H9 (cell line): ENCODE measurements at regions not wholly inside any gene's neighbourhood (a gene's known extent, or its start where the extent isn't known, plus 50 kb on each side); places are given as distances from the start of the nearest gene placed in this dataset.

ENCODE experiments used
- DNase-seq: peaks from one replicate; pipeline ENCODE4 v3.0.0-alpha.2; 2017
- H2AFZ ChIP-seq: one replicate; pipeline ENCODE4 v1.6.1; 2013; ENCODE audit warnings: mild to moderate bottlenecking, low read length, control low read depth, moderate library complexity
- H2AK5ac ChIP-seq: 2 replicates; pipeline ENCODE4 v1.6.1; 2013; ENCODE audit warnings: low read length, control low read depth, mixed read lengths; ENCODE audit not compliant: insufficient read length
- H2BK120ac ChIP-seq: one replicate; pipeline ENCODE4 v1.6.1; 2013; ENCODE audit warnings: low read depth, mild to moderate bottlenecking, low read length, control low read depth, inconsistent platforms; ENCODE audit not compliant: poor library complexity, severe bottlenecking
- H2BK12ac ChIP-seq: 2 replicates; pipeline ENCODE4 v1.6.1; 2013; ENCODE audit warnings: low read length, control low read depth, mixed read lengths, low read depth; ENCODE audit not compliant: insufficient read length
- H2BK15ac ChIP-seq: 2 replicates; pipeline ENCODE4 v1.6.1; 2013; ENCODE audit warnings: low read depth, low read length, control low read depth
- H2BK20ac ChIP-seq: one replicate; pipeline ENCODE4 v1.6.1; 2013; ENCODE audit warnings: low read depth, mild to moderate bottlenecking, low read length, control low read depth, inconsistent platforms; ENCODE audit not compliant: poor library complexity, severe bottlenecking
- H2BK5ac ChIP-seq: 2 replicates; pipeline ENCODE4 v1.6.1; 2013; ENCODE audit warnings: low read length, control low read depth, mixed read lengths; ENCODE audit not compliant: insufficient read length
- H3K14ac ChIP-seq: 2 replicates; pipeline ENCODE4 v1.6.1; 2013; ENCODE audit warnings: low read length, control low read depth; ENCODE audit not compliant: insufficient read depth
- H3K18ac ChIP-seq: 2 replicates; pipeline ENCODE4 v1.6.1; 2013; ENCODE audit warnings: low read depth, mild to moderate bottlenecking, mixed read lengths, low read length, control low read depth; ENCODE audit not compliant: insufficient read length
- H3K23ac ChIP-seq: 2 replicates; pipeline ENCODE4 v1.6.1; 2013; ENCODE audit warnings: low read length, control low read depth, mixed read lengths, low read depth; ENCODE audit not compliant: insufficient read length
- H3K23me2 ChIP-seq: 2 replicates; pipeline ENCODE4 v1.6.1; 2013; ENCODE audit warnings: low read depth, mild to moderate bottlenecking, mixed read lengths, low read length, control low read depth; ENCODE audit not compliant: insufficient read length, poor library complexity, severe bottlenecking
- H3K27ac ChIP-seq: 2 replicates; pipeline ENCODE4 v1.5.1; 2013; ENCODE audit warnings: low read length, control low read depth, mixed read lengths, low read depth; ENCODE audit not compliant: insufficient read length
- H3K27me3 ChIP-seq: 2 replicates; pipeline ENCODE4 v1.6.1; 2013; ENCODE audit warnings: low read length, control low read depth, inconsistent platforms; ENCODE audit not compliant: insufficient read depth
- H3K4ac ChIP-seq: 2 replicates; pipeline ENCODE4 v1.6.1; 2013; ENCODE audit warnings: low read depth, mild to moderate bottlenecking, control low read depth, inconsistent platforms, low read length, moderate library complexity
- H3K4me1 ChIP-seq: 2 replicates; pipeline ENCODE4 v1.6.1; 2013; ENCODE audit warnings: low read length, control low read depth, inconsistent platforms; ENCODE audit not compliant: insufficient read depth
- H3K4me2 ChIP-seq: 2 replicates; pipeline ENCODE4 v1.6.1; 2013; ENCODE audit warnings: low read length, control low read depth, mixed read lengths; ENCODE audit not compliant: insufficient read length, insufficient read depth
- H3K56ac ChIP-seq: 2 replicates; pipeline ENCODE4 v1.6.1; 2013; ENCODE audit warnings: low read depth, mild to moderate bottlenecking, mixed read lengths, low read length, control low read depth; ENCODE audit not compliant: insufficient read length
- H3K79me1 ChIP-seq: 2 replicates; pipeline ENCODE4 v1.6.1; 2013; ENCODE audit warnings: low read depth, mild to moderate bottlenecking, moderate library complexity, low read length, control low read depth, inconsistent platforms; ENCODE audit not compliant: insufficient read depth, poor library complexity, severe bottlenecking
- H3K79me2 ChIP-seq: 2 replicates; pipeline ENCODE4 v1.6.1; 2013; ENCODE audit warnings: low read length, control low read depth, inconsistent platforms; ENCODE audit not compliant: insufficient read depth
- H3K9ac ChIP-seq: 2 replicates; pipeline ENCODE4 v1.6.1; 2013; ENCODE audit warnings: low read length, control low read depth, mixed read lengths; ENCODE audit not compliant: insufficient read length; ENCODE audit errors: extremely low read depth
- H3K9me3 ChIP-seq: one replicate; pipeline ENCODE4 v1.6.1; 2013; ENCODE audit warnings: low read depth, low read length, inconsistent platforms; ENCODE audit not compliant: control insufficient read depth
- H3T11ph ChIP-seq: one replicate; pipeline ENCODE4 v1.6.1; 2013; ENCODE audit warnings: mild to moderate bottlenecking, low read length, control low read depth, inconsistent platforms
- H4K20me1 ChIP-seq: one replicate; pipeline ENCODE4 v1.6.1; 2013; ENCODE audit not compliant: control insufficient read depth, insufficient read length, insufficient read depth
- H4K5ac ChIP-seq: 2 replicates; pipeline ENCODE4 v1.6.1; 2013; ENCODE audit warnings: low read depth, mild to moderate bottlenecking, mixed read lengths, low read length, control low read depth; ENCODE audit not compliant: insufficient read length
- H4K8ac ChIP-seq: replicated peaks from 2 replicates; pipeline ENCODE4 v1.6.1; 2013; ENCODE audit warnings: low read length, control low read depth, mixed read lengths, low read depth; ENCODE audit not compliant: insufficient read length
- H4K91ac ChIP-seq: 2 replicates; pipeline ENCODE4 v1.6.1; 2013; ENCODE audit warnings: low read depth, mild to moderate bottlenecking, moderate library complexity, mixed read lengths, low read length, control low read depth; ENCODE audit not compliant: insufficient read length
- H3K27ac Mint-ChIP-seq, 3 experiments: 2 replicates in 2 of 3; 3 replicates in 1 of 3; pipeline ENCODE4 v1.8.0; 2020 to 2021; ENCODE audit warnings: mixed read lengths in 3 of 3, mild to moderate bottlenecking in 1 of 3, moderate library complexity in 1 of 3
- H3K27me3 Mint-ChIP-seq: 2 replicates; pipeline ENCODE4 v1.8.0; 2021; ENCODE audit warnings: low read depth, mild to moderate bottlenecking, moderate library complexity, mixed read lengths
- H3K36me3 Mint-ChIP-seq, 3 experiments: 2 replicates in 2 of 3; 3 replicates in 1 of 3; pipeline ENCODE4 v1.8.0; 2020 to 2021; ENCODE audit warnings: low read depth in 3 of 3, mixed read lengths in 3 of 3; ENCODE audit not compliant: insufficient read depth in 1 of 3
- H3K4me1 Mint-ChIP-seq, 2 experiments: 2 replicates each; pipeline ENCODE4 v1.8.0; 2020; ENCODE audit warnings: mixed read lengths in 2 of 2
- H3K4me3 Mint-ChIP-seq, 2 experiments: 2 replicates in 1 of 2; 3 replicates in 1 of 2; pipeline ENCODE4 v1.8.0; 2020 to 2021; ENCODE audit warnings: mild to moderate bottlenecking in 2 of 2, mixed read lengths in 2 of 2, moderate library complexity in 1 of 2
- H3K9me3 Mint-ChIP-seq, 2 experiments: 2 replicates in 1 of 2; 3 replicates in 1 of 2; pipeline ENCODE4 v1.8.0; 2020; ENCODE audit warnings: mild to moderate bottlenecking in 2 of 2, mixed read lengths in 2 of 2, moderate library complexity in 1 of 2
- CTCF ChIP-seq: fragments of 200-600 bp; sonication (generic); conservative IDR thresholded peaks from 3 replicates; pipeline ENCODE4 v1.8.0; 2021; ENCODE audit warnings: antibody characterized with exemption, mild to moderate bottlenecking
- WGBS: extraction: QIAGEN DNeasy Blood & Tissue Kit; methylation state at CpG from one replicate; pipeline ENCODE4 v1.1.7; 2013; ENCODE audit warnings: missing lambda C conversion rate, low lambda C conversion rate, mixed read lengths; ENCODE audit not compliant: insufficient read length; ENCODE audit errors: extremely low coverage; 5-methylcytosine and 5-hydroxymethylcytosine counted together

DNA sequence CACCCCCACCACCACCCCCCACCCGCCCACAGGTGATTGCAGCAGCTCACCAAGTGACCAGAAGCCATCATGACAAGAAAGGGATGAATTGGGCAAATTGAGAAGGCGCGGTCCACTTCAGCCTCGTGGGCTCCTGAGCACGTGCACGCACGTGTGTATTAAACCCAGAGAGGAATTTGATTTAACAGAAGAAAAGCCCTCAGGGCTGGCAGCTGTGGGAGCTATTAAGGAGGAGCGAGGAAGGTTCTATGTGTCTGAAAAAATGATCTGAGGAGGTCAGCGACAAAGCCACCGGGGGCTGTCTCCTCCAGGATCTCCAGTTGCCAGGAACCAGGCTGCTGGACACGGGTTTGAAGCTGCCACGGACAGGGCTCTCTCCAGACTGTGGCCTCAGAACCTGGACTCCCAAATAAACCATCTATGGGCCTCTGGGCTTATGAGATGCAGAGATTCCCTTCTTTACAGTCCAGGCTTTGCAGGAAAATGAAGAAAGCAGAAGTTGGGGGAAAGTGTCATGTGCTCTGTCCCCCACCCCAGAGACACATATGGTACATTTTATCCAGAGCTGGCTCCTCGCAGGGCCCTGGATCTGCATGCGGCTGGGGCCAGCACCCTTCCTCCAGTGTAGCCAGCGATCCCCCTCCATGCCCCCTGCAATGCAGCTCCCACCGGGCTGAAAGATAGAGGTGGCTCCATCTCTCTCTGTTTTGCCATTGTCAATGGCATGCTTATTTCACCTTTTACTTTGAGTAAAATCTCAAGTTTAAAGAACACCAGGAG, 219.7 kb upstream of the RPL38 start:
- Histone ChIP-seq H3K79me1 (no peaks in the 10 kb centered on the region), H3K27ac (no peak overlapping the region), H2BK15ac (no peak overlapping the region), H3K4ac (no peak overlapping the region), H2BK20ac (no peak overlapping the region), H3K18ac (no peak overlapping the region), H3K9ac (no peak overlapping the region), H4K91ac (no peak overlapping the region), H3K27me3 (no peaks in the 10 kb centered on the region), H4K20me1 (no peaks in the 10 kb centered on the region), H2BK5ac (no peak overlapping the region), H3K14ac (no peak overlapping the region), H2AFZ (no peak overlapping the region), H4K5ac (no peak overlapping the region), H2BK12ac (no peak overlapping the region), H3K23ac (no peak overlapping the region), H3K4me1 (no peaks in the 10 kb centered on the region; the same call in 1 of the 2 replicates), H3T11ph (no peak overlapping the region), H2BK120ac (no peak overlapping the region), H4K8ac (no peak overlapping the region), H3K23me2 (no peaks in the 10 kb centered on the region), H3K4me2 (no peak overlapping the region), H3K9me3 (no peaks in the 10 kb centered on the region), H3K79me2 (no peaks in the 10 kb centered on the region), H2AK5ac (no peak overlapping the region), H3K56ac (no peak overlapping the region)
- no peak overlapping the region for H3K27ac Mint-ChIP-seq
- H3K4me3 Mint-ChIP-seq, result no peak overlapping the region
- H3K36me3 Mint-ChIP-seq, result peaks cover 0 to 6% (median 0%) of the 10 kb centered on the region in 3 experiments; a peak in 1 of 7 replicates
- no peak for TF ChIP-seq CTCF
- H3K9me3 Mint-ChIP-seq, result no peaks in the 10 kb centered on the region
- peaks cover 14% of the 10 kb centered on the region for H3K27me3 Mint-ChIP-seq
- H3K4me1 Mint-ChIP-seq, result peaks cover 17 to 33% of the 10 kb centered on the region in 2 experiments
- DNase-seq, result no peak
- no CpG with 5 or more reads among the region's 16 CpGs for WGBS
